ENCODE measurements at regions not wholly inside any gene's neighbourhood (a gene's known extent, or its start where the extent isn't known, plus 50 kb on each side); places are given as distances from the start of the nearest gene placed in this dataset.
A peak's percentile ranks its signal among the peaks of the same experiment; 100 is the strongest.

GRCh38 chr2:177314722-177315264, 50.3 kb upstream of the NFE2L2 start:
- DNase-seq (ENCODE audit: low spot score): peak; percentile 35

- no peak for DNase-seq (ENCODE audit: low spot score)
Measured at GRCh38 chr2:177315364-177315763, 50.8 kb upstream of the NFE2L2 start.

- DNase-seq (ENCODE audit: low spot score): no peak
Measured at GRCh38 chr2:177316756-177317155, 52.2 kb upstream of the NFE2L2 start.

- no peak for DNase-seq (ENCODE audit: low spot score)
Measured at GRCh38 chr2:177317443-177317842, 52.9 kb upstream of the NFE2L2 start.

- DNase-seq (ENCODE audit: low spot score): no peak
Measured at GRCh38 chr2:177317857-177318256, 53.3 kb upstream of the NFE2L2 start.

- no peak for DNase-seq (ENCODE audit: low spot score)
Measured at GRCh38 chr2:177318613-177319012, 54.1 kb upstream of the NFE2L2 start.

- DNase-seq (ENCODE audit: low spot score): no peak
Measured at GRCh38 chr2:177320596-177320995, 56.1 kb upstream of the NFE2L2 start.

- DNase-seq (ENCODE audit: low spot score): no peak
Measured at GRCh38 chr2:177322801-177323261, 58.3 kb upstream of the NFE2L2 start.

GRCh38 chr2:177324797-177325196, 60.3 kb upstream of the NFE2L2 start:
- no peak for DNase-seq (ENCODE audit: low spot score)

- DNase-seq (ENCODE audit: low spot score): no peak
Measured at GRCh38 chr2:177325554-177325953, 61.0 kb upstream of the NFE2L2 start.

- no peak for DNase-seq (ENCODE audit: low spot score)
Measured at GRCh38 chr2:177326005-177326404, 61.5 kb upstream of the NFE2L2 start.

GRCh38 chr2:177326591-177326990, 62.1 kb upstream of the NFE2L2 start:
- DNase-seq (ENCODE audit: low spot score): no peak

- DNase-seq (ENCODE audit: low spot score): no peak
Measured at GRCh38 chr2:177327009-177327408, 62.5 kb upstream of the NFE2L2 start.

- DNase-seq (ENCODE audit: low spot score): no peak
Measured at GRCh38 chr2:177328056-177328455, 63.5 kb upstream of the NFE2L2 start.

GRCh38 chr2:177329064-177329463, 63.5 kb upstream of the AGPS start:
- no peak for DNase-seq (ENCODE audit: low spot score)

GRCh38 chr2:177331466-177331997, 61.0 kb upstream of the AGPS start:
- DNase-seq (ENCODE audit: low spot score): no peak

GRCh38 chr2:177332026-177332991, 60.3 kb upstream of the AGPS start:
- peak; percentile 84 for DNase-seq (ENCODE audit: low spot score)

GRCh38 chr2:177332992-177333388, 59.6 kb upstream of the AGPS start:
- DNase-seq (ENCODE audit: low spot score): no peak

- peak; percentile 61 for DNase-seq (ENCODE audit: low spot score)
Measured at GRCh38 chr2:177334940-177335543, 57.5 kb upstream of the AGPS start.

- no peak for DNase-seq (ENCODE audit: low spot score)
Measured at GRCh38 chr2:177335917-177336450, 56.6 kb upstream of the AGPS start.

GRCh38 chr2:177338177-177338721, 54.3 kb upstream of the AGPS start:
- no peak for DNase-seq (ENCODE audit: low spot score)

GRCh38 chr2:177340158-177340557, 52.4 kb upstream of the AGPS start:
- DNase-seq (ENCODE audit: low spot score): no peak

Data from putamen (tissue), 1 donor.